ENCODE measurements at regions not wholly inside any gene's neighbourhood (a gene's known extent, or its start where the extent isn't known, plus 50 kb on each side); places are given as distances from the start of the nearest gene placed in this dataset.
"Not testable (repeated sequence)": the region's sequence is repeated elsewhere in the genome, so short reads cannot be mapped to it uniquely, and the experiment has no call there.

GRCh38 chr4:59664771-59665170 lies 1535.4 kb upstream of the ADGRL3 start:
- no peak for DNase-seq (ENCODE audit: low read depth)
- H3K4me3 ChIP-seq (ENCODE audit: low read length), result no peak overlapping the region
- TF ChIP-seq, protein P1, sequence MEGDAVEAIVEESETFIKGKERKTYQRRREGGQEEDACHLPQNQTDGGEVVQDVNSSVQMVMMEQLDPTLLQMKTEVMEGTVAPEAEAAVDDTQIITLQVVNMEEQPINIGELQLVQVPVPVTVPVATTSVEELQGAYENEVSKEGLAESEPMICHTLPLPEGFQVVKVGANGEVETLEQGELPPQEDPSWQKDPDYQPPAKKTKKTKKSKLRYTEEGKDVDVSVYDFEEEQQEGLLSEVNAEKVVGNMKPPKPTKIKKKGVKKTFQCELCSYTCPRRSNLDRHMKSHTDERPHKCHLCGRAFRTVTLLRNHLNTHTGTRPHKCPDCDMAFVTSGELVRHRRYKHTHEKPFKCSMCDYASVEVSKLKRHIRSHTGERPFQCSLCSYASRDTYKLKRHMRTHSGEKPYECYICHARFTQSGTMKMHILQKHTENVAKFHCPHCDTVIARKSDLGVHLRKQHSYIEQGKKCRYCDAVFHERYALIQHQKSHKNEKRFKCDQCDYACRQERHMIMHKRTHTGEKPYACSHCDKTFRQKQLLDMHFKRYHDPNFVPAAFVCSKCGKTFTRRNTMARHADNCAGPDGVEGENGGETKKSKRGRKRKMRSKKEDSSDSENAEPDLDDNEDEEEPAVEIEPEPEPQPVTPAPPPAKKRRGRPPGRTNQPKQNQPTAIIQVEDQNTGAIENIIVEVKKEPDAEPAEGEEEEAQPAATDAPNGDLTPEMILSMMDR (conservative IDR thresholded peaks at IDR 0.05; ENCODE audit: low read depth, low read length), result no peak

DNA sequence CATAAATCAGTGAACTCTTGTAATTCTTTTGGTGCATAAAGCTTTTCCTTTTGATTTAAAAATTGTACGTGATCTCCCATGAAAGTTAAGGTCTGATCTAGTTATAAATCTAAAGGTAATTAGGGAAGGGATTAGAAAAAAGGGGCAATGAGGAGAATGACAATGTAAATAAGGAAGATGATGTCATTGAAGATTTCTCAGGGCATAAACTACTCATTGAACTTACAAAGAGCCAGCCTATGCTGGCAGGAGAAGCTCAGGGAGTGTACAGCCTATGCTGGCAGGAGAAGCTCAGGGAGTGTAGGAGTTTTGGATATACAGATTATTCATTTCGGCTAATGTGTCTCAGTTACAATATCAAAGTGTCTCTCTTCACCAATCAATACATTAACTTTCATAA lies 1533.5 kb upstream of the ADGRL3 start:
- no peak overlapping the region for H3K4me3 ChIP-seq (ENCODE audit: low read length)
- DNase-seq (ENCODE audit: low read depth), result no peak
- TF ChIP-seq, protein P1 (conservative IDR thresholded peaks at IDR 0.05; ENCODE audit: low read depth, low read length), result no peak

DNA sequence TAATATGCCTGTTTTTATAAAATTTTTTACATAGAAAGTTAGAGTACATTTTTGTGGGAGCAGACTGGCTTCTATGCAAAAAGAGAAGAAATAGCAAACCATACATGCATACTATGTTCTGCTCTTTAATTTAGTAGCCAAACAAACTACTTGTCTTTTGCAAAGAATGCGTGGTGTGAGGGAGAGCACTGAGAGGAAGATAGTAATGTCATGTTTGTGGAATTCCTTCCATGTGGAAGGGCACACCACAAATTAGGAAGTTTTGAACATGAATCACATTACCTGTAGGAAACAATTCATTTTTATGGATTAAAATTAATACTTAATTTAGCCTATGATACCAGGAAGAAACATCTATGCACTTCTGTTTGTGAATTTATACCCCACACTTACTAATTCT lies 1529.1 kb upstream of the ADGRL3 start:
- TF ChIP-seq, protein P1 (conservative IDR thresholded peaks at IDR 0.05; ENCODE audit: low read depth, low read length), result no peak
- no peak for DNase-seq (ENCODE audit: low read depth)
- H3K4me3 ChIP-seq (ENCODE audit: low read length), result no peak overlapping the region

DNA sequence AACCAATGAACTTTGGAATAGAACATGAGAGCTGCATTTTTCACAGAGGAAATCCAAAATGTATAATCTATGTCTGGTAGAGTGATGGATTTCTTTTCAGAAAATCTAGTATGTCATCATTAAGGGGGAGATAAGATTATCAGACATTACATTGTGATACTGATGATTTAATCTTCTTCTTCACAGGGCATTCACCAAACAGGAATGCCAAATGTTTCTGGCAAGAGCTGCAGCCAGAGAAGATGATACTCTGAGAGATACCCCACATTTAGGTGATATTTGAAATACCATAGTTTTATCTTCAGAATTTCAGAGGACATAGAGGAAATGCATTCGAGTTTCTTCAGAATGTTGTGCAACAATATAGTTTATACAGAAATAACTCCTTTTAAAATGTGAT lies 1523.7 kb upstream of the ADGRL3 start:
- H3K4me3 ChIP-seq (ENCODE audit: low read length), result no peak overlapping the region
- no peak for DNase-seq (ENCODE audit: low read depth)
- TF ChIP-seq, protein P1 (conservative IDR thresholded peaks at IDR 0.05; ENCODE audit: low read depth, low read length), result no peak

- not testable (repeated sequence) for DNase-seq (ENCODE audit: low read depth); H3K4me3 ChIP-seq (ENCODE audit: low read length)
Observed at GRCh38 chr4:59676992-59677391, 1523.1 kb upstream of the ADGRL3 start.

DNA sequence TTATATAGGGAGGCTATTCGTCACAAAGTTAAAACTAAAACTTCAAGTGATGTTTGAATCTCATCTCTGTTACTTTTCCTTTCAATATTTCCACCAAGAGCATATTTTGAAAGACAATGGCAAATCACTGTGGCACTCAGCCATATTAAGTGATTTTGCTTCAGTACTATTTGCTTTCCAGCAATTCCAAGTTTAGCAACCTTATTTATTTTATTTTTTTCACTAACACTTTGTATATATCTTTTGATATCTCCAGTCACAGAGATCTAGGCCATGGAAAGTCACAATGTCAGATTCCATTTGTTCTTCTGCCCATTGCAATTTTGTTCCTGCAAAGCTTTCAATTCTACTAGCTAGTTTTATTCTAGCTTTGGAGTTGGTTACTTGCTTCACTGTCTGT lies 1514.5 kb upstream of the ADGRL3 start:
- no peak for DNase-seq (ENCODE audit: low read depth)
- TF ChIP-seq, protein P1 (conservative IDR thresholded peaks at IDR 0.05; ENCODE audit: low read depth, low read length), result no peak
- H3K4me3 ChIP-seq (ENCODE audit: low read length), result no peak overlapping the region

- H3K4me3 ChIP-seq (ENCODE audit: low read length), result no peak overlapping the region
- DNase-seq (ENCODE audit: low read depth), result no peak
- TF ChIP-seq, protein P1 (conservative IDR thresholded peaks at IDR 0.05; ENCODE audit: low read depth, low read length), result no peak
Observed at GRCh38 chr4:59689149-59689548, 1511.0 kb upstream of the ADGRL3 start.

Measured in retinal pigment epithelial cell (primary cell).